ENCODE measurements at regions not wholly inside any gene's neighbourhood (a gene's known extent, or its start where the extent isn't known, plus 50 kb on each side); places are given as distances from the start of the nearest gene placed in this dataset.
"Not testable (repeated sequence)": the region's sequence is repeated elsewhere in the genome, so short reads cannot be mapped to it uniquely, and the experiment has no call there.

DNA sequence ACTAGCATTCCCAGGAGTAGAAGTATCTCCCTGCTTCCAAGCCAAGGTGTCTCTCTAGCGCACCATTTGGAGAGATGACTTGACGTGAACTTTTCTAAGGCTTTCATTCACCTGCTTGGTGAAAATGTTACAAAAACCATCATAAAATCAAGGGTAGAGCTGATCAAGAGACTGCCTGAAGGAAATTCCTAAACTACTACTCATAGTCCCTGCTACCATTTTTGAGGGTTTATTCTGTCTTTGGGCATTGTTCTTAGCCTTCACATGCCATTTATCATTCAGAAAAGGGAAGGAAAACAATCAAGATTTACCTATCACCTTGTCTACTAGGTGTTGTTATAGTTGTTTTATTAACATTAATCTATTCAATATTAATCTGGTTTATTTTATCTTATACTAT lies 525.8 kb downstream of the NTRK3 start:
- intact Hi-C loops (cut with DNase I): no loop called here
- DNase-seq (ENCODE audit: low spot score): no peak

GRCh38 chr15:87728998-87729397 lies 527.5 kb downstream of the NTRK3 start:
- no peak for DNase-seq (ENCODE audit: low spot score)
- intact Hi-C loops (cut with DNase I): no loop called here

- DNase-seq (ENCODE audit: low spot score): no peak
- intact Hi-C loops (cut with DNase I): no loop called here
Measured at GRCh38 chr15:87727073-87727472, 529.5 kb downstream of the NTRK3 start.

GRCh38 chr15:87724330-87724729 lies 532.2 kb downstream of the NTRK3 start:
- DNase-seq (ENCODE audit: low spot score): no peak
- intact Hi-C loops (cut with DNase I): no loop called here

DNA sequence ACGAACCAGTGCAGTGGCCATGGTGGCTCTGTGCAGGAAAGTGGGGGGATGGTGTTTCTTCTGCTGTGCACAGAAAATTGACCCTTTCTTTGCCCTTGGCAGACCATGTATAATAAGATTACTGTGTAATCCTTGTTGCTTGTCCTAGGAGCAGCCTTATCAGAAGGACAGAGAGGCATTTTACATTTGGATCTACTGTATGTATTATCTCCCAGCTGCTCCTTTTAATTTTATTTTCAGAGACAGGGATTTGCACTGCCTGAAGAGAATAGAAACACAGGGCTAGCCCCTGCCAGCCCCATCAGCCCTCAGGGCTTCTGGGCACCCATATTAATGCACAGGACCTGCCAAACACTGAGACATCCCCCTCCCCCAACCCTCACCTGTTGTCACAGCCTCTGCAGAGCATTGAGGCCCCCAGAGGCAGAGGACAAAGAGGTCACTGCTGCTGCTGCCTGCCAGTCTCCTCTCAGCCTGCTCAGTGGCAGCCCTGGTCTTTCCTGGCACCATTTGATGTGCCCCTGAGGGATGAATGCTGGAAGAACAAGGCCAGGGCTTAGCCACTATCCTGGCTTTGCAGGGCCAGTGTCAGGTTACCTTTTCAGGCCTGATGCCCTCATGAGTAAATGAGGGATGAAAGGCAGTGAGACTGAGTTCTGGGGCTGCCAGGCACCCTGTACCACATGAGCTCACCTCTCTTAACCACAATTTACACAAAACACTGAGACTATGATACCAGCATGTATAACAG lies 533.4 kb downstream of the NTRK3 start:
- no peak for DNase-seq (ENCODE audit: low spot score)
- intact Hi-C loops (cut with DNase I): no loop called here

GRCh38 chr15:87720235-87720634 lies 536.3 kb downstream of the NTRK3 start:
- no peak for DNase-seq (ENCODE audit: low spot score)
- intact Hi-C loops (cut with DNase I): no loop called here

DNA sequence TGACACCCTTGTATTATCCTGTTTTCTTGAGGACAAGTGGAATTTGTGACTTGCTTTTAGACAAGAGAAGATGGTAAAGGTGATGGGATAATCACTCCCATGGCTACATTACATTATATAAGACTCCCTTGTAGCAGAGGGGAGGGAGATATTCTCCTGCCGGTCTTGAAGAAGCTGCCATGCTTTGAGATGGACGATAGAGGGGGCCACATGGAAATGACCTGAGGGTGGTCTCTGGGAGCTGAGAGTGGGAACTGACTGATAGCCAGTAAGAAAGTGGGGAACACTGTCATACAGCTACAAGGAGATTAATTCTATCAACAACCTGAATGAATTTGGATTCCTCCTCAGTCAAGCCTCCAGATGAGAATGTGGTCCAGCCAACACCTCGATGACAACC lies 540.1 kb downstream of the NTRK3 start:
- DNase-seq (ENCODE audit: low spot score): no peak
- intact Hi-C loops (cut with DNase I): no loop called here

DNA sequence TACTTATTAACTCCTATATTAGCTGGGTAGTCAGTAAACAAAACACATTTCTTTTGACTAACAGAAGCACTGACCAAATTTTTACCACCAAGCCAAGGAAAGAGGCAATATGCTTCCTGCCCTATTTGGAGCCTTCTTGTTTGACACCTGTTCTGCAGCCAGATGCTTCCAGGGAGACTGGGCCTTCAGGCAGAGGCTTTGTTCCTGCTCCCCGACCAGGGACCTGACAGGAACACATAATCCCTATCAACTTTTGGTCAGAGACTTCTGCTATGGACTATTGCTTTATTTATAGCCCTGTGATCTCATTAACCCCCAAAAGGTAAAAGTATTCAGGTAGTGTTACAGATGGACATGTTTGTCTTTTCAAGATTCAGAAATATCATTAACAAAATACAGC lies 541.3 kb downstream of the NTRK3 start:
- no peak for DNase-seq (ENCODE audit: low spot score)

GRCh38 chr15:87713475-87713879 lies 543.1 kb downstream of the NTRK3 start:
- intact Hi-C loops (cut with DNase I): loop anchor here (5.0 kb wide), 1 partner anchor 101 kb away; no protein-coding TSS in a partner anchor
- no peak for DNase-seq (ENCODE audit: low spot score)

More for the DNA sequence above, 541.3 kb downstream of the NTRK3 start:
- intact Hi-C loops (cut with DNase I): no loop called here

GRCh38 chr15:87712211-87712610 lies 544.3 kb downstream of the NTRK3 start:
- intact Hi-C loops (cut with DNase I): loop anchor here (5.0 kb wide), 1 partner anchor 100 kb away; no protein-coding TSS in a partner anchor
- DNase-seq (ENCODE audit: low spot score): no peak

- DNase-seq (ENCODE audit: low spot score): no peak
- intact Hi-C loops (cut with DNase I): loop anchor here (5.0 kb wide), 1 partner anchor 99 kb away; no protein-coding TSS in a partner anchor
Measured at GRCh38 chr15:87711026-87711425, 545.5 kb downstream of the NTRK3 start.

DNA sequence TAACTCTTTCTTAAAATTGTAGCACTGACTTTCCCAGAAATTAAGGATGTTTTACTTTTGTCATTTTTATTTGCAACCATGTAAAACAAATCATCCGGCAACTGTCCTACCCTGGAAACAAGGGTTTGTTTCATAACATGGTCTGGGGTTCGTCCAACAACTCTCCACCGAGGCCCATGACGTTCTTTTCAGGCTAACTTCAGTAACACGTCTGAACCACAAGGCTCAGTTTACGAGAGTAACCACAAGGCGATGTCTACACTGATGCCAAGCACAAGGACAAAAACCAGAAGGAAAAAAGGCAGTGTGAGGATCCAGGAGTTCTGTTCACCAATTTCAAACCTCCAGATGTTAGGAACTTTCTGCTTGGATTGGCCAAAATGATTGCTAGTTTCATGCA lies 546.1 kb downstream of the NTRK3 start:
- DNase-seq (ENCODE audit: low spot score): no peak
- intact Hi-C loops (cut with DNase I): loop anchor here (5.0 kb wide), 1 partner anchor 98 kb away; no protein-coding TSS in a partner anchor

DNA sequence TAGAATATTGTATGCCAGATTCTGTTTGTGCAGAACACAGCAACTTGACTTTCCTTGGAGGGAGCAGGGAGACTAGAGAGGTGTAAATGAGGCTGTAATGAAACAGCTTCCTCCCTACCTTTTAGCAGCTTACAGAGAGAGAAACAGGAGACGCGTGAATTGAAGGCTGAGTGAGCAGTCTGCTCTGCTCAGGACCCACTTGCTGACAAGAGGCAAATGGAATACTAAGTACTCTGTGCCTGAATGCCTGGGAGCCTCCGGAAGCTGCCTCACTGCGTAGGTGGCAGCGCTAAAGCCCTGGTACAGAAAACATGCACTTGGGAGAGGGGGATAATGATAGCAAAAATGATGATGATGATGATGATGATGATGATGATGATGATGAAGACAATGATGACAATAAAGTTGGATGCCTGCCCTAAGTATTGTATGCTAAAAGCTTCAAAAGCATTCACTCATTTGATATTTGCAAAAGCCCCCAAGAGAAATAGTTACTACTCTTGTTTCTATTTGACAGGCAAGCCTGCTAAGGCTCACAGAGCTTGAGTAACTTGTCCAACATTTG lies 548.9 kb downstream of the NTRK3 start:
- intact Hi-C loops (cut with DNase I): no loop called here
- DNase-seq (ENCODE audit: low spot score): no peak

DNA sequence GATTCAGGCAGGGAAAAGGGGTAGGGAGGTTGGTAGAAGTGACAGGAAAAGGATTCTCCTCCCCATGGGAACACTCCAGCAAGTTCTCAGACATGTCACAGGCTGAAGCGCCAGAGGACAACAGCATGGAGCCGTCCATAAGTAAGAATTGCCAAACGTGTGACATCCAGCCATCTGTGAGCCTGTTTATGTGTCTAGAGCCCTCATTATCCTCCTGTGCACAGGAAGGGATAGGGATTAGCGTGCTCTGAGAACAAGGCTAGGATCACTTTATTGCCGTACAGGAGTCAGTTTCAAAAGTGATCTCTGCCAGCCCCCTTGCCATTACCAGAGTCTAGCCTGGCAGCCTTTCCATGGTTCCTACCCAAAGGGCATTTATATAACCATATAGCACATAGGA lies 549.5 kb downstream of the NTRK3 start:
- intact Hi-C loops (cut with DNase I): no loop called here
- DNase-seq (ENCODE audit: low spot score): no peak

DNA sequence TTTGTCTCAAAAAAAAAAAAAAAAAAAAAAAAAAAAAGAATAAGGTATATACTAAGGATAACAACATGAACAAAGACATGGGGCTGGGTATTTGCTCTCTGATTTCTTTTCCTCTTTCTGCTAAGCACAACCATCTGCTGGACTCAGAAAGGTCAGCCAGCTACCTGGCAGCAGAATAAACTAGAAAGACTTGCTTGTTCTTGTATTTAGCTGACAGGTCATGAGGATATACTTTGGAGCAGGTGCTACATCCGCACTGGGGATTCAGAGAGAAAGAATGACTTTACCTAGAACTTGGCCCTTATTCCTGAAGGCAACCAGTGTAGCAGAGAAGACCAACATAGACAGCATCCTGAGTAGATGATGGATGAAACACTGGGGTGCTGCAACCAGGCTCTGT lies 550.5 kb downstream of the NTRK3 start:
- intact Hi-C loops (cut with DNase I): no loop called here
- DNase-seq (ENCODE audit: low spot score): no peak

DNA sequence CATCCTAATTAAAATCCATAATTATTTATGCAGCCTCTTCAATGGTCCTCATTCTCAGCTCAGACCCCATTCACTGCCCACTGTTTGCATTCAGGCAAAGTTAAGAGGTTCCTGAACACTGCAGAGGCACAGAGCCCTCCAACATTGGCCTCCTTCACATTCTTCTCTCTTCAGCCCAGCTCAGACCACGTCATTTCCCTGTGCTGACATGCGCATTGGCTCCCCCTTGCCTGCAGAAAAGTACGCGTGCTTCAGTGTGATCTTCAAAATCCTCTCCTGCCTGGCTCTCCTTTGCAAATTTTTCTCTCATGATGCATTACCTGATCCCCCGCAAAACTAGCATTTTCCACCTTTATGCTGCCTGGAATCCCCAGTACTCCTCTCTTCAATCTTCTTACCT lies 552.3 kb downstream of the NTRK3 start:
- intact Hi-C loops (cut with DNase I): no loop called here
- no peak for DNase-seq (ENCODE audit: low spot score)

- no peak for DNase-seq (ENCODE audit: low spot score)
- intact Hi-C loops (cut with DNase I): no loop called here
Measured at GRCh38 chr15:87703327-87704111, 553.0 kb downstream of the NTRK3 start.

GRCh38 chr15:87702270-87702669 lies 554.3 kb downstream of the NTRK3 start:
- no peak for DNase-seq (ENCODE audit: low spot score)

GRCh38 chr15:87698467-87698866 lies 558.1 kb downstream of the NTRK3 start:
- intact Hi-C loops (cut with DNase I): not testable (repeated sequence)

More at GRCh38 chr15:87702270-87702669, 554.3 kb downstream of the NTRK3 start:
- intact Hi-C loops (cut with DNase I): no loop called here

GRCh38 chr15:87689716-87690115 lies 566.8 kb downstream of the NTRK3 start:
- intact Hi-C loops (cut with DNase I): no loop called here
- DNase-seq (ENCODE audit: low spot score): no peak

More at GRCh38 chr15:87698467-87698866, 558.1 kb downstream of the NTRK3 start:
- not testable (repeated sequence) for DNase-seq (ENCODE audit: low spot score)

GRCh38 chr15:87687523-87687870 lies 569.0 kb downstream of the NTRK3 start:
- intact Hi-C loops (cut with DNase I): no loop called here
- no peak for DNase-seq (ENCODE audit: low spot score)
